UCSD-AML1 (cell line): ENCODE measurements at regions not wholly inside any gene's neighbourhood (a gene's known extent, or its start where the extent isn't known, plus 50 kb on each side); places are given as distances from the start of the nearest gene placed in this dataset.

Source experiments
- DNase-seq: peaks from one replicate; lab custom pipeline; 2025; ENCODE audit not compliant: unreplicated experiment; lab: John Stamatoyannopoulos, UW

GRCh38 chr3:189554868-189555557, 76.2 kb upstream of the TP63 start:
- no peak for DNase-seq

- DNase-seq = no peak
These were observed 75.7 kb upstream of the TP63 start for GRCh38 chr3:189555558-189555881.

- DNase-seq = no peak
These were observed 73.4 kb upstream of the TP63 start for GRCh38 chr3:189557824-189558223.

- no peak for DNase-seq
These were observed 69.9 kb upstream of the TP63 start for GRCh38 chr3:189561256-189561655.

GRCh38 chr3:189563853-189564563, 67.2 kb upstream of the TP63 start:
- no peak for DNase-seq

- DNase-seq = no peak
These were observed 64.5 kb upstream of the TP63 start for GRCh38 chr3:189566550-189567130.

GRCh38 chr3:189567322-189567721, 63.9 kb upstream of the TP63 start:
- no peak for DNase-seq

GRCh38 chr3:189567766-189568420, 63.3 kb upstream of the TP63 start:
- DNase-seq = no peak

GRCh38 chr3:189568961-189569360, 62.2 kb upstream of the TP63 start:
- no peak for DNase-seq

- no peak for DNase-seq
These were observed 61.7 kb upstream of the TP63 start for GRCh38 chr3:189569473-189569872.

GRCh38 chr3:189570916-189571315, 60.3 kb upstream of the TP63 start:
- DNase-seq = no peak

GRCh38 chr3:189572249-189572648, 58.9 kb upstream of the TP63 start:
- no peak for DNase-seq

- DNase-seq = no peak
These were observed 58.2 kb upstream of the TP63 start for GRCh38 chr3:189573004-189573403.

- no peak for DNase-seq
These were observed 54.7 kb upstream of the TP63 start for GRCh38 chr3:189576486-189576885.

GRCh38 chr3:189577050-189577951, 53.9 kb upstream of the TP63 start:
- no peak for DNase-seq

GRCh38 chr3:189580190-189580589, 51.0 kb upstream of the TP63 start:
- no peak for DNase-seq
